Peyer's patch (tissue), 4 donors: ENCODE measurements at regions not wholly inside any gene's neighbourhood (a gene's known extent, or its start where the extent isn't known, plus 50 kb on each side); places are given as distances from the start of the nearest gene placed in this dataset.

Experiments used
- POLR2A ChIP-seq, 2 donors: fragments of 450-650 bp; IDR thresholded peaks; one replicate each; pipeline ENCODE4 v1.5.1; 2017; ENCODE audit warnings: antibody characterized with exemption in 2 of 2, mild to moderate bottlenecking in 2 of 2, moderate library complexity in 2 of 2
- TF ChIP-seq, protein P1 (sequence below), 6 experiments: fragments of 450-650 bp in 4 of 6; fragments of 200-600 bp in 2 of 6; sonication (generic) in 1 of 6; IDR thresholded peaks; one replicate each; pipeline ENCODE4 v1.5.1; 2017 to 2019; ENCODE audit warnings: antibody characterized with exemption in 6 of 6, mild to moderate bottlenecking in 3 of 6, moderate library complexity in 1 of 6

DNA sequence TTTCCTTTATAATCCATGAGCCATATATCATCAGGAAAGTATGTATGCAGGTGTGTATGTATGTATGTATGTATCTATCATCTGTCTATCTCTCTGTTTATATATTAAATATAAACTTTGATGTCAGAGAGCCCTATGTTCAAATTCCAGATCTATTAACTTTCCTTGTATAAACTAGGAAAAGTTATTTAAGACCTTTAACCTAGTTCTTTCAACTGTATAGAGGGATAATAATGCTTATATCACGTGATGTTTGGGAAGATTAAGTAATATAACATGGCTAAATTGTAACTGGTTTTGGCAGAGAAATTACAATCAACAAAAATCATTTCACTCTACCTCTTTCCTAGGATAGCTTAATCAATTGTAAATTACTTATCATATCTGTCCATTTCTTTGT lies 628.3 kb upstream of the IGFBP3 start:
- TF ChIP-seq, protein P1, sequence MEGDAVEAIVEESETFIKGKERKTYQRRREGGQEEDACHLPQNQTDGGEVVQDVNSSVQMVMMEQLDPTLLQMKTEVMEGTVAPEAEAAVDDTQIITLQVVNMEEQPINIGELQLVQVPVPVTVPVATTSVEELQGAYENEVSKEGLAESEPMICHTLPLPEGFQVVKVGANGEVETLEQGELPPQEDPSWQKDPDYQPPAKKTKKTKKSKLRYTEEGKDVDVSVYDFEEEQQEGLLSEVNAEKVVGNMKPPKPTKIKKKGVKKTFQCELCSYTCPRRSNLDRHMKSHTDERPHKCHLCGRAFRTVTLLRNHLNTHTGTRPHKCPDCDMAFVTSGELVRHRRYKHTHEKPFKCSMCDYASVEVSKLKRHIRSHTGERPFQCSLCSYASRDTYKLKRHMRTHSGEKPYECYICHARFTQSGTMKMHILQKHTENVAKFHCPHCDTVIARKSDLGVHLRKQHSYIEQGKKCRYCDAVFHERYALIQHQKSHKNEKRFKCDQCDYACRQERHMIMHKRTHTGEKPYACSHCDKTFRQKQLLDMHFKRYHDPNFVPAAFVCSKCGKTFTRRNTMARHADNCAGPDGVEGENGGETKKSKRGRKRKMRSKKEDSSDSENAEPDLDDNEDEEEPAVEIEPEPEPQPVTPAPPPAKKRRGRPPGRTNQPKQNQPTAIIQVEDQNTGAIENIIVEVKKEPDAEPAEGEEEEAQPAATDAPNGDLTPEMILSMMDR (IDR thresholded peaks at IDR 0.05) = no peak
- TF ChIP-seq POLR2A (IDR thresholded peaks at IDR 0.05) = no peak
